Right lobe of liver (tissue), 4 donors: ENCODE measurements at regions not wholly inside any gene's neighbourhood (a gene's known extent, or its start where the extent isn't known, plus 50 kb on each side); places are given as distances from the start of the nearest gene placed in this dataset.

ENCODE experiments used
- CTCF ChIP-seq, 4 donors: fragments of 200-600 bp in 3 of 4; fragments of 450-650 bp in 1 of 4; IDR thresholded peaks; one replicate each; pipeline versions ENCODE4 v1.5.1 to v1.8.0; 2016 to 2022; ENCODE audit warnings: antibody characterized with exemption in 4 of 4, mild to moderate bottlenecking in 2 of 4
- POLR2A ChIP-seq: fragments of 450-650 bp; IDR thresholded peaks from one replicate; pipeline ENCODE4 v1.6.1; 2017; ENCODE audit warnings: antibody characterized with exemption, mild to moderate bottlenecking
- donor health status: DM: no; HTN: no; CAD: no.
- donor health status: DM: no; HTN: no; CAD: no.
- donor health status: DM: no; HTN: yes; CAD: no.

DNA sequence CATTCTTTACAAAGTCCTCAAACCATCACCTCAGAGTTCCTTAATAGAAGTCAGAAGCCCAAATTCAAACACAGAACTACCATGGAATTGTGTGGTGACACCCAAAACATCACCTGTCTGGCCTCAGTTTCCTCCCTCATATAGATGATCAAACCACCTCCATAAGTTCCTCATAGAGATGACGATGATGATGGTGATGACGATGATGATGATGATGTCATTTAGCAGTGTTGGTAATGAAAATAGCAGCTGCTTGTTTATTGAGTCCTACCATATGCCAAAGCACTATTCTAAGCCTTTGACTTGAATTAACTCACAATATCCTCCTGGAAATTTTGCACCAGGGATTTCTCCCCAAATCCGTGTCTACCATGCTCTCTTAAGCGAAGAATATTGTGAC is 139.9 kb downstream of the PROX1 start:
- TF ChIP-seq CTCF (IDR thresholded peaks at IDR 0.05) (no peak), POLR2A (no peak)
